ENCODE measurements at regions not wholly inside any gene's neighbourhood (a gene's known extent, or its start where the extent isn't known, plus 50 kb on each side); places are given as distances from the start of the nearest gene placed in this dataset.
"Not testable (repeated sequence)": the region's sequence is repeated elsewhere in the genome, so short reads cannot be mapped to it uniquely, and the experiment has no call there.

GRCh38 chr4:9704551-9705332 is 76.7 kb upstream of the DRD5 start:
- no peak for DNase-seq

GRCh38 chr4:9707281-9707680 is 74.2 kb upstream of the DRD5 start:
- DNase-seq: not testable (repeated sequence)

- not testable (repeated sequence) for DNase-seq
Measured at GRCh38 chr4:9707936-9708335, 73.5 kb upstream of the DRD5 start.

GRCh38 chr4:9709724-9710123 is 71.7 kb upstream of the DRD5 start:
- DNase-seq: no peak

- DNase-seq: not testable (repeated sequence)
Measured at GRCh38 chr4:9715271-9715670, 66.2 kb upstream of the DRD5 start.

GRCh38 chr4:9716093-9716492 is 65.3 kb upstream of the DRD5 start:
- no peak for DNase-seq

GRCh38 chr4:9718246-9718939 is 63.0 kb upstream of the DRD5 start:
- DNase-seq: not testable (repeated sequence)

GRCh38 chr4:9722131-9722530 is 59.3 kb upstream of the DRD5 start:
- DNase-seq: not testable (repeated sequence)

Data from activated gamma-delta T cell treated with Interleukin-2 at 50 U/mL for 16 hours (primary cell).